Parathyroid adenoma (tissue), 2 donors: ENCODE measurements at regions not wholly inside any gene's neighbourhood (a gene's known extent, or its start where the extent isn't known, plus 50 kb on each side); places are given as distances from the start of the nearest gene placed in this dataset.

Source experiments
- H2AFZ ChIP-seq: fragments of 300-600 bp; sonication (generic); one replicate; pipeline ENCODE4 v1.7.0; 2017; ENCODE audit warnings: antibody characterized with exemption, mild to moderate bottlenecking
- H3K27ac ChIP-seq: fragments of 300-600 bp; sonication (generic); one replicate; pipeline ENCODE4 v1.7.0; 2017
- H3K27me3 ChIP-seq: fragments of 300-600 bp; sonication (generic); one replicate; pipeline ENCODE4 v1.7.0; 2017; ENCODE audit warnings: low read length; ENCODE audit not compliant: control insufficient read depth, insufficient read depth
- H3K36me3 ChIP-seq: fragments of 300-600 bp; sonication (generic); one replicate; pipeline ENCODE4 v1.7.0; 2017; ENCODE audit warnings: low read length; ENCODE audit not compliant: control insufficient read depth, insufficient read depth
- H3K4me1 ChIP-seq: fragments of 300-600 bp; sonication (generic); one replicate; pipeline ENCODE4 v1.7.0; 2017; ENCODE audit warnings: control low read depth
- H3K4me2 ChIP-seq: fragments of 300-600 bp; sonication (generic); one replicate; pipeline ENCODE4 v1.7.0; 2017; ENCODE audit warnings: low read length
- H3K4me3 ChIP-seq: fragments of 300-600 bp; sonication (generic); one replicate; pipeline ENCODE4 v1.7.0; 2017; ENCODE audit warnings: low read depth, low read length
- H3K79me2 ChIP-seq: fragments of 300-600 bp; sonication (generic); one replicate; pipeline ENCODE4 v1.7.0; 2017; ENCODE audit warnings: control low read depth
- H3K9ac ChIP-seq: fragments of 300-600 bp; sonication (generic); one replicate; pipeline ENCODE4 v1.7.0; 2017; ENCODE audit warnings: mild to moderate bottlenecking
- H3K9me3 ChIP-seq: fragments of 300-600 bp; sonication (generic); one replicate; pipeline ENCODE4 v1.7.0; 2017; ENCODE audit warnings: low read length; ENCODE audit not compliant: control insufficient read depth
- TF ChIP-seq, protein P1 (sequence below): fragments of 300-600 bp; sonication (generic); IDR thresholded peaks from one replicate; pipeline ENCODE4 v1.7.0; 2017; ENCODE audit warnings: antibody characterized with exemption, mild to moderate bottlenecking
- donor health status: primary hyperparathyroidism.

DNA sequence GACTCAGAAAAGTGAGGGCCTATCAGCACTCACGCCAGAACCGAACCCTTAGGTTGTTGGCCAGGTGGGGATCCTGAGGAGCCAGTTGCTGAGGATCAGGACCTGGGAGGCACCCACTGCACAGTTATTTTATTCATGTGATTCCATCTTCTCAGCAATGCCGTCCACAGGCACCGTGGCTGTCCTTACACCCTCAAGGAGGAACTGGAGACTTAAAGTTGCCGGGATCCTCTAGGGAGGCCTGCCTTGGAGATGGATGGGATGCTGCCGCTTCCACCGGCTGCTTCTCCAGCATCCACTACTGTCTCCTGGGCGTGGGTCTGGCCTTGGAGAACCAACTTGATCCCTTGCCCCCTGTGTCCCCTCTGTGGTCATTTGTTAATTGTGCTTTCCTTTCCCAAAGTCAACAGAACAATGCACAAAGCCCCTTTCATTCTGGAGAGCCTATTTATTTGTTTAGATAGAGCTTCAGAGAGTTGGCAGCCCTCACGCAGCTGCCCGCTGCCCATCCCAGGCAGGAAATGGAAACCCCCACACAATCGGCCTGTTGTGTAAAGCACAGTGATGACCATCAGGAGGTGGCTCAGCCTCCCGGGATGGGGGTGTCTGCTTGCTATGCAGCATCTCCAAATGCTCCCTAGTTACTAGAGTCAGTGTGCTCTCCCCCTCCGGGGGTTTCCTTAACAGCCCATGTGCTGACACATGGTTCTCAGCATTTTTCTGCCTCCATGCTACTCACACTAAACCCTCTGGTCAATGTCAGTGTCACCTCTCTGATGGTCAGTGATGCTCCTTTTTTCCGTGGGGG lies 52.9 kb upstream of the IGFBP3 start:
- H3K27me3 ChIP-seq: no peaks in the 10 kb centered on the region
- no peak overlapping the region for H3K9ac ChIP-seq
- H3K36me3 ChIP-seq: no peaks in the 10 kb centered on the region
- no peak overlapping the region for H2AFZ ChIP-seq
- no peaks in the 10 kb centered on the region for H3K79me2 ChIP-seq
- no peak overlapping the region for H3K4me3 ChIP-seq
- H3K27ac ChIP-seq: no peak overlapping the region
- TF ChIP-seq, protein P1, sequence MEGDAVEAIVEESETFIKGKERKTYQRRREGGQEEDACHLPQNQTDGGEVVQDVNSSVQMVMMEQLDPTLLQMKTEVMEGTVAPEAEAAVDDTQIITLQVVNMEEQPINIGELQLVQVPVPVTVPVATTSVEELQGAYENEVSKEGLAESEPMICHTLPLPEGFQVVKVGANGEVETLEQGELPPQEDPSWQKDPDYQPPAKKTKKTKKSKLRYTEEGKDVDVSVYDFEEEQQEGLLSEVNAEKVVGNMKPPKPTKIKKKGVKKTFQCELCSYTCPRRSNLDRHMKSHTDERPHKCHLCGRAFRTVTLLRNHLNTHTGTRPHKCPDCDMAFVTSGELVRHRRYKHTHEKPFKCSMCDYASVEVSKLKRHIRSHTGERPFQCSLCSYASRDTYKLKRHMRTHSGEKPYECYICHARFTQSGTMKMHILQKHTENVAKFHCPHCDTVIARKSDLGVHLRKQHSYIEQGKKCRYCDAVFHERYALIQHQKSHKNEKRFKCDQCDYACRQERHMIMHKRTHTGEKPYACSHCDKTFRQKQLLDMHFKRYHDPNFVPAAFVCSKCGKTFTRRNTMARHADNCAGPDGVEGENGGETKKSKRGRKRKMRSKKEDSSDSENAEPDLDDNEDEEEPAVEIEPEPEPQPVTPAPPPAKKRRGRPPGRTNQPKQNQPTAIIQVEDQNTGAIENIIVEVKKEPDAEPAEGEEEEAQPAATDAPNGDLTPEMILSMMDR: no peak
- H3K9me3 ChIP-seq: no peaks in the 10 kb centered on the region
- H3K4me2 ChIP-seq: no peak overlapping the region
- no peaks in the 10 kb centered on the region for H3K4me1 ChIP-seq

DNA sequence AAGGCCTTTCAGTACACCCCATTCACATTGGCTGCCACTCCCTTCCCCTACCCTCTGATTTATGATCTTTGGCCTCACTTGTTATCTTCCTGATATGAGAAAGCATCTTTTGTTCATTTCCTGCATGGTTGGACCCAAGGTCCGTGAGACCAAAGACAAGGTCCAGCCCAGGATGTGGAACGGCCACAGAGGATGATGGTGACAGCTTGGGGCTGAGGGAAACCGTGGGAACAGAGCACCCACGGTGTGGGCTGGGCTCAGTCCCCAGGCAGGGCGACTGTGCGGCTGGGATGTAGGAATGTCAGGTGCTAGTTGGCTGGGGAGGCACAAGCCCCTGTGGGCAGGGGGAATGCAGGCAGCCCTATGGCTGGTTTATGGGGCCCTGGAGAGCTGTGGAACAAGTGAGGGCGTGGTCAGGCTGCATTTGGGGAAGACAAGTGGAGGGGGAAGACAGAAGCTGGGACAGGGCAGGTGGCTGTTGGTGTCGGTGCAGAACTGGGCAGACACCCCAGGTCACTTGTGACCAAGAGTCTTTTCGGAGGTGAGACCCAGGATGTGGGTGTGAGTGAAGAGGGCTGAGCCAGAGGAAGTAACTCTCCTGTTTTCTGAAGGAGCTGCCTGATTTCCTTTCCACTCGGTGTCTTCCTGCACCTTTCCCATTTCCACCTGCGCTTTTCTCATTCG lies 51.7 kb upstream of the IGFBP3 start:
- H3K9me3 ChIP-seq: no peaks in the 10 kb centered on the region
- no peak overlapping the region for H3K4me3 ChIP-seq
- H3K27ac ChIP-seq: no peak overlapping the region
- no peak overlapping the region for H3K9ac ChIP-seq
- no peaks in the 10 kb centered on the region for H3K79me2 ChIP-seq
- no peak overlapping the region for H3K4me2 ChIP-seq
- TF ChIP-seq, protein P1: no peak
- H3K27me3 ChIP-seq: no peaks in the 10 kb centered on the region
- H3K36me3 ChIP-seq: no peaks in the 10 kb centered on the region
- H2AFZ ChIP-seq: no peak overlapping the region
- H3K4me1 ChIP-seq: no peaks in the 10 kb centered on the region

DNA sequence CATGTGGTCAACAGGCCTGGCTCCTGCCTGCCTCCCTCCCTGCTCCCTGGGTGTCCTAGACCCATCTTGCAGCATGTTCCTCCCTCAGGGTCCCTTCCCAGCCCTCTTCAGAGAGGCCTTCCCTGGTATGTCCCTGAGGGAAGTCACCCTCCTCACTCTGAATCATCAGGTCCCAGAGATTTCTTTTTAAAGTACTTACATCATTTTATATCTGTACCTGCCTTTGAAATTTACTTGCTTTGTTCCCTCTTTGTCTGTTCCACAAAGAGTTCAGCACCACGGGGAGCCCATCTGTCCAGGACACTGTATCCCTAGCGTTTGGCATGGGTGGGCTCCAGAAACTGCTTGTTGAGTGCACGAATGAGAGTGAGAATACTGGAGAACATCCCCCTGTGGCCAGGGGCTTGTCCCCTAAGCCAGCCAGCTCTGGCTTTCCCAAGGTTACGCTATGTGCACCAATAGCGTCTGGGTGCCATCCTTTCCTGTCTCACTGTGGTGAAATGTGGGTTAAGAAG lies 50.6 kb upstream of the IGFBP3 start:
- Histone ChIP-seq H2AFZ (no peak overlapping the region), H3K4me2 (no peak overlapping the region), H3K9me3 (no peaks in the 10 kb centered on the region), H3K27me3 (no peaks in the 10 kb centered on the region), H3K9ac (no peak overlapping the region), H3K79me2 (no peaks in the 10 kb centered on the region), H3K27ac (no peak overlapping the region), H3K36me3 (no peaks in the 10 kb centered on the region), H3K4me3 (no peak overlapping the region), H3K4me1 (no peaks in the 10 kb centered on the region)
- TF ChIP-seq, protein P1: no peak

DNA sequence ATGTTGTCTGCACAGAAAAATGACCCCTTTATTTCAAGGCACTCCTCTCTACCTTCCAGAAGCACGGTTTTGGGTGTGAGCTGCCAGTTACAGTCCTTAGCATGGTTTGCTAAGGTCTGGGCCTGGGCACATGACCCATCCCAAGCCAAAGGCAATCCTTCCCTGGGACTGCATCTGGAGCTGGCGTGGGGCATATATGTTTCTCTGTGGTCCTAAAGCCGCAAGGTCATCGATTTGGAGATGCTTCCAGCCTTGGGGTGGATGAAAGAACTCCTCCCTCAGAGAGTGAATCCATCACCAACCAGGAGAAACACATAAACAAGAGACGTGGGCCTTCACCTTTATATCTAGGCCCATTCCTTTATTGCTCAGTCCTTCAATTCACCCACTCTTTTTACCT lies 50.1 kb upstream of the IGFBP3 start:
- no peak overlapping the region for H2AFZ ChIP-seq
- TF ChIP-seq, protein P1: no peak
- no peaks in the 10 kb centered on the region for H3K27me3 ChIP-seq
- no peaks in the 10 kb centered on the region for H3K9me3 ChIP-seq
- H3K9ac ChIP-seq: no peak overlapping the region
- no peaks in the 10 kb centered on the region for H3K79me2 ChIP-seq
- no peak overlapping the region for H3K4me3 ChIP-seq
- H3K4me2 ChIP-seq: no peak overlapping the region
- H3K27ac ChIP-seq: no peak overlapping the region
- no peaks in the 10 kb centered on the region for H3K4me1 ChIP-seq
- H3K36me3 ChIP-seq: no peaks in the 10 kb centered on the region
